Thyroid gland (tissue), 4 donors: ENCODE measurements at regions not wholly inside any gene's neighbourhood (a gene's known extent, or its start where the extent isn't known, plus 50 kb on each side); places are given as distances from the start of the nearest gene placed in this dataset.

Experiments used
- POLR2A ChIP-seq, 2 donors: fragments of 450-650 bp; IDR thresholded peaks; one replicate each; pipeline ENCODE4 v1.6.1; 2017; ENCODE audit warnings: antibody characterized with exemption in 2 of 2, mild to moderate bottlenecking in 2 of 2, moderate library complexity in 1 of 2
- TF ChIP-seq, protein P1 (sequence below), 6 experiments: fragments of 200-600 bp in 3 of 6; fragments of 450-650 bp in 3 of 6; sonication (generic) in 3 of 6; IDR thresholded peaks; one replicate each; pipeline ENCODE4 v1.5.1; 2016 to 2019; ENCODE audit warnings: antibody characterized with exemption in 6 of 6, mild to moderate bottlenecking in 2 of 6, inconsistent platforms in 1 of 6, moderate library complexity in 1 of 6

DNA sequence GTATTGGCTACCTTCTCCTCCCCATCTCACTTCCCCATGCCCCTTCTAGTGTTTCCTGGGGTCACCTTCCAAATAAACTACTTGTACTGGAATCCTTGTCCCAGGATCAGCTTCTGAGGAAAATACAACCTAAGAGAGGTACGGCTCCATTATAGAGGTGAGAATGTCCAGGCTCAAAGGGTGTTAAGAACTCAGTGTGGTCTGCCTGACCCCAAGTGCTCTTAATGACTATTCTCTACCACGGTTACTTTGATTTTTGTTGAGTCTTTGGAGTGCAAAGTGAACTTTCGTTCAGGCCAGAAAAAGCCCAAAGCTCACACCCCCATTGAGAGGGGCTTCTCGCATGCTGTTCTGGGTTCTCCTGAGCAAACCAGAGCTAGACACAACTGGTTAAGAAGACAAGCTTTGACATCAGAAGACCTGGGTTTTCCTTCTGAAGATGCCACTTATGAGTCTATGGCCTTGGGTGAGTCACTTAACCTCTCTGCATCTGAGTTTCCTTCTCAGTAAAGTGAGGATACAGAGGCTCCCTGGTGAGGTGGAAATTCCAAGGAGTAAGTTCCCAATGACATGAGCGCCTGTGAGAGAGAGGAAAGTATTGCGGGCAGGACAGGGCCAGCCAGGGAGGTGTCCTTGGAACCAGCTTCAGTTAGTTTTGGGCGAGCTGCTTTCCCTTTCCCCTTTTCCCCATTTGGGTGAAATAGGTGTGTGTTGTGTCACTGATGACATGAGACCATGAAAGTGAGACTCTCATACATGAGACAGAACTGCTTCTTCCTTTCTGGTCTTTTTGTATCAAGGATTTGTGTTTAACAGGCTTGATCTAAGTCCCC, 475.0 kb upstream of the PROK2 start:
- TF ChIP-seq, protein P1, sequence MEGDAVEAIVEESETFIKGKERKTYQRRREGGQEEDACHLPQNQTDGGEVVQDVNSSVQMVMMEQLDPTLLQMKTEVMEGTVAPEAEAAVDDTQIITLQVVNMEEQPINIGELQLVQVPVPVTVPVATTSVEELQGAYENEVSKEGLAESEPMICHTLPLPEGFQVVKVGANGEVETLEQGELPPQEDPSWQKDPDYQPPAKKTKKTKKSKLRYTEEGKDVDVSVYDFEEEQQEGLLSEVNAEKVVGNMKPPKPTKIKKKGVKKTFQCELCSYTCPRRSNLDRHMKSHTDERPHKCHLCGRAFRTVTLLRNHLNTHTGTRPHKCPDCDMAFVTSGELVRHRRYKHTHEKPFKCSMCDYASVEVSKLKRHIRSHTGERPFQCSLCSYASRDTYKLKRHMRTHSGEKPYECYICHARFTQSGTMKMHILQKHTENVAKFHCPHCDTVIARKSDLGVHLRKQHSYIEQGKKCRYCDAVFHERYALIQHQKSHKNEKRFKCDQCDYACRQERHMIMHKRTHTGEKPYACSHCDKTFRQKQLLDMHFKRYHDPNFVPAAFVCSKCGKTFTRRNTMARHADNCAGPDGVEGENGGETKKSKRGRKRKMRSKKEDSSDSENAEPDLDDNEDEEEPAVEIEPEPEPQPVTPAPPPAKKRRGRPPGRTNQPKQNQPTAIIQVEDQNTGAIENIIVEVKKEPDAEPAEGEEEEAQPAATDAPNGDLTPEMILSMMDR (IDR thresholded peaks at IDR 0.05) = no peak
- TF ChIP-seq POLR2A (IDR thresholded peaks at IDR 0.05) = no peak
